AG09319 (cell line): ENCODE measurements at regions not wholly inside any gene's neighbourhood (a gene's known extent, or its start where the extent isn't known, plus 50 kb on each side); places are given as distances from the start of the nearest gene placed in this dataset.
A peak's percentile ranks its signal among the peaks of the same experiment; 100 is the strongest.

ENCODE experiments used
- DNase-seq: peaks from one replicate; pipeline ENCODE4 v3.0.0-alpha.2; 2010; ENCODE audit warnings: low read depth; ENCODE audit errors: extremely low read depth
- TF ChIP-seq, protein P1 (sequence below): IDR thresholded peaks from 2 replicates; pipeline ENCODE4 v1.5.1; 2011; ENCODE audit warnings: low read depth, mild to moderate bottlenecking, inconsistent platforms, low read length, moderate library complexity

DNA sequence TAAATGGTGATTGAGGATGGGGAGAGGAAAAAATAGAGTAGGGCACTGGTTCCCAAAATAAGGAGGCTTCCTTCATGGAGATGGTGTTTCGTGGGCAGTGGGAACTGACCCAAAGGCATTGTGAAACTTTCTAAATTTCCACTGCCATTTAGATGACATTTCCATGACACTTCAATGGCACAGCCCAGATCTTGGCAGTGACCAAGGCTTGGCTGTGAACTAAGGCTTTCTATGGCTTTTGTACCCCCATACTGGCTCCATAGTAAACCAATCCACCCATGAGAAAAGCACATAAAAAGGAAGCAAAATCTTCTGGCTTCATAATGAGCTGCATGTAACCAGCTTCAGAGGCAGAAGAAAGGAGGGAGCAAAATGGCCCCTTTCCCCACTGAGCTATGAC, 321.0 kb upstream of the TLE4 start:
- TF ChIP-seq, protein P1, sequence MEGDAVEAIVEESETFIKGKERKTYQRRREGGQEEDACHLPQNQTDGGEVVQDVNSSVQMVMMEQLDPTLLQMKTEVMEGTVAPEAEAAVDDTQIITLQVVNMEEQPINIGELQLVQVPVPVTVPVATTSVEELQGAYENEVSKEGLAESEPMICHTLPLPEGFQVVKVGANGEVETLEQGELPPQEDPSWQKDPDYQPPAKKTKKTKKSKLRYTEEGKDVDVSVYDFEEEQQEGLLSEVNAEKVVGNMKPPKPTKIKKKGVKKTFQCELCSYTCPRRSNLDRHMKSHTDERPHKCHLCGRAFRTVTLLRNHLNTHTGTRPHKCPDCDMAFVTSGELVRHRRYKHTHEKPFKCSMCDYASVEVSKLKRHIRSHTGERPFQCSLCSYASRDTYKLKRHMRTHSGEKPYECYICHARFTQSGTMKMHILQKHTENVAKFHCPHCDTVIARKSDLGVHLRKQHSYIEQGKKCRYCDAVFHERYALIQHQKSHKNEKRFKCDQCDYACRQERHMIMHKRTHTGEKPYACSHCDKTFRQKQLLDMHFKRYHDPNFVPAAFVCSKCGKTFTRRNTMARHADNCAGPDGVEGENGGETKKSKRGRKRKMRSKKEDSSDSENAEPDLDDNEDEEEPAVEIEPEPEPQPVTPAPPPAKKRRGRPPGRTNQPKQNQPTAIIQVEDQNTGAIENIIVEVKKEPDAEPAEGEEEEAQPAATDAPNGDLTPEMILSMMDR: no peak
- DNase-seq: no peak

DNA sequence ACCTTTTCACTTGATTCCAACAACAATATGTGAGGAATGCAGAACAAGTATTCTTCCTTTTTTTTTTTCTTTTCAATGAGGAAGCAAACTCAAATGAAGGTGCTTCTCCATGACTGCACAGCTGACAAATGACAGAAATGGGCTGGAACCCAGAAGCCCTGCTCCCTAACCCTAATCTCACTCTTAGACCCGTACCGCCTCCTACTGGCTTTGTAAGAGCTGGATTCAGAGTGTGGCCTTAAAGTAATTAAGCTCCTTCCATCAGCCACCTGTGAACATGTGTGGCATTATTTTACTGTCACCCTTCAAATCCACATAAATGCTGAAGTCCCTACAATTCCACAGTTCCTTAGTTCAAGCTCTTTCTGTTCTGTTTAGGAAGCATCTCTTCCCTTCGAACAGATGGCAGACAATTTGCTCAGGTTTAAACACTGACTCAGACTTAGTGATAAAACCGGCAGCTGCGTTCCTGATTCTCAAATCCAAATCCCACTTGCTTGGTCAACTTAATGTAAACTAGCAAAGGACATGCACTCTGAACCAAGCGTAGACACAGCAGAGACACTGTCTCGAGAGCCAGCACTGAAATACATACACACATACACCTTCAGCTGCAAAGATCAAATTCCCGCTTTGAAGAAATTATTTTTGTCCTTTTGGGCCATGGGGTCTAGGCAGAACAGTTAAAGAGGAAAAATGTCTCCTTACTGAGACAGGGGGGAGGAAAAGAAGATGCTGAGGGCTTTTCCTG, 316.7 kb upstream of the TLE4 start:
- TF ChIP-seq, protein P1: peak; percentile 11
- no peak for DNase-seq

DNA sequence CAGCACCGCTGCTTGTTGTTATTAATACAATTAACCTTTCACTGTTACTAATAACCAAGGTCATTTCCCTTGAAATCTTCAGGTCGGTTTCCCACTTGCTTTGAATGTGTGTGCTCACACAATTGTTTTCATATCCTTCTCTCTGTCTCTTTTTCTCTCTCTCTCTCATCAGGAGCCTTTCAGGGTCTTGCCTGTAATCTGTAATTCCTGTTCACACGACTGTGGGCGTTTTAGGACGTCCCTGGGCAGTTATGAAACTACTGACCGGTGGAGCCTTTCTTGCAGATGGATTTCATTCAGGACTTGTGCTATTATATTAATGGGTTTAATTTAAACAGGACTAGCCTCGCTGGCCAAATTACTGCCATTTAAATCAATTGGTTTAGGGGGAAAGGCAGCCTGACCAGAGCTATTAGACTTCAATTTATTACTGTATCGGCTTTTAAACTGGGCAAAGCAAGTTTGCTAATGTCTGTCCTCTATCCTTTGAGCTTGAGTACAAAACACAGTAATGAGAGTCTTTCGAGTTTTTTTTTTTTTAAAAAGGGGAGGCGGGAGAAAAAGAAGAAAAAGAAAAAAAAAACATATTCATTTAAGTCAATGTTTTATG, 316.0 kb upstream of the TLE4 start:
- DNase-seq: no peak
- TF ChIP-seq, protein P1: no peak

DNA sequence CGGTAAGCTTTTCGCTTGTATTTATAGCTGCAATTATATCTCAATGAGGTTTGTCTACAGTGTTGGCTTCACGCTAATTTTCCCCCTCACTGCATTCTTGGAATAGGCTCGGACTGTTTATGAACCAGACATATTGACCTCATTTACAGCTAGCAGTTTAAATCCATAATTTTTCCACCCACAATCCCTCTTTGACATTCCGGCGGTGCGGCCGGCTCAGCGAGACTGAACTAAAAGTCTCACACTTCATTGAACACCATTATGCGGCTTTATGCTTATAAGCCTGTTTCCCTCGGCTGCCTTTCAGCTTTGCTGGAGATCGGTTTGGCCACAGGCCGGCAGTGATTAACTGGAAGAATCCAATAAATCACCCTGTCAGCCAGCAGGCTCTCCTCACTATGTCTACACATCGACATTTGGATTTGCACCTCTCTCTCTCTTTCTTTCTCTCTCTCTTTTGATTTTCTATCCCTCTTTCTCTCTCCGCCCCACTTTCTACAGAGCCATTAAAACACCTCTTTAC, 315.0 kb upstream of the TLE4 start:
- no peak for DNase-seq
- TF ChIP-seq, protein P1: no peak

DNA sequence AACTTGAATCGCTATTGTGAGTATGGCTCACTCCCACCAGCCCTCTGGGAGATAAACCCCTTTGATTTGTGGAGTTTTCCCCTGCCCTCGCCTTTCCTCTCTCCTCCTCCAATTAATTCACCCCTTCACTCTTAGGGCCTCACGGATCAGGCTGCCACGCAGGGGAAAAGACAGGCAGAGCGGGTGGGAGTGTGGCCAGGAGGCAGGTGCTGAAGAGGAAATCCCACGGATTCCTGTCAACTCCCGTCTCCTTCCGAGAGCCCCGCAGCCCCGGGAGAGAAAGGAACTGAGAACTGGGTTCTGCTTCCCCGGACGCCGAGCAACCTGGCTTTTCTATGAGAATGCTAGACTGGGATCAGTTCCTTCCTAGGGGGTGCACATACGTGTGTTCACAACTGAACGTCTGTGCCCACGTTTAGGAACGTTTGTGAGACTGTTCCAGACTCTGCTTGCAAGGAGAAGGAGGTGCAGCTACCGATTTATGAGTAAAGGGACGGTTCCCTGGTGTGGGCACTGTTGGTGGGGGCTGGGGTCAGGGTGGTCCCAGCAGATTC, 314.5 kb upstream of the TLE4 start:
- no peak for DNase-seq
- TF ChIP-seq, protein P1: no peak

DNA sequence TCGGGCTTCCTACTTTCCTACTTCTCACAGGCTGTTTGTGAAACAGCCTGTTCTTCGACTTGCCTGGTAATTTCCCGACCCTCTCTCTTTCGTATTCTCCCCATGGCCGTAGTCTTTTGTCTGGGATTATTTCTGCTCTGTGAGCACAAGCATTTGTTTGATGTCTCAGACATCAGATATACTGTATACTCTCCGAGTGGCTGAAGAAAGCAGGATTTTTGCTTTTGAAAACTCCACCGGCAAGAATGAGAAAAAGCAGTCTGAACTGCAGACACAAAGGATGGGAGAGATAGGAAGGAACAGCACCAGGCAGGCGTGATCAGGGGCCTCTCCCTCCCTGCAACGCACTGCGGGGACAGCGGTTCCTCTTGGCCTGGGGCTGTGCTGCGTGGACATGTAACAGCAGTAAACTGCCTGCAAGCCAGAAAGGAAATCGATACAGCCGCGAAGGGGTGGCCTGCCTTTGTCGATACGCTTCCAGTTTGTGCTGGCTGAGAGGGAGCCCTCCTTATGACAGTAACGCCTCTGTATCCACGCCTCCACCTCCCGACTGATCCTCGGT, 313.9 kb upstream of the TLE4 start:
- DNase-seq: no peak
- TF ChIP-seq, protein P1: no peak

DNA sequence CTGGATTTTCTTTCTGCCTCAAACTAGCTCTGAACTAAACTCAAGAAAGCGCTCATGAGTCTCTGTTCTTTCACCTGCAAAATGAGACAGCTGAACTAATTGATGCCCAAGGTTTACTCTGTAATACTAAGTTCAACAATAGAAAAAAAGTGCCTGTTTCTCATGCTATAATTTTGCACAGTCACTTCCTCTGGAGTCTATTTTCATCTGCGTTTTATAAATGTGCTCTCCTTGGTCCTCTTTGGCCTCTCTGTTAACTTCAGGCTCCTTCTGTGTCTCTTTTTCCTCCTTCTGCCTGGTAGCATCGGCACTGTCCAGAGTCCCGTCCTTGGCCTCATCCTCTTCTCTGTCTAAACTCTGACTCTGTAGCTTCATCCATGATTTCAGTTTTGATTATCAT, 311.9 kb upstream of the TLE4 start:
- TF ChIP-seq, protein P1: no peak
- DNase-seq: no peak
